ENCODE measurements at regions not wholly inside any gene's neighbourhood (a gene's known extent, or its start where the extent isn't known, plus 50 kb on each side); places are given as distances from the start of the nearest gene placed in this dataset.

DNA sequence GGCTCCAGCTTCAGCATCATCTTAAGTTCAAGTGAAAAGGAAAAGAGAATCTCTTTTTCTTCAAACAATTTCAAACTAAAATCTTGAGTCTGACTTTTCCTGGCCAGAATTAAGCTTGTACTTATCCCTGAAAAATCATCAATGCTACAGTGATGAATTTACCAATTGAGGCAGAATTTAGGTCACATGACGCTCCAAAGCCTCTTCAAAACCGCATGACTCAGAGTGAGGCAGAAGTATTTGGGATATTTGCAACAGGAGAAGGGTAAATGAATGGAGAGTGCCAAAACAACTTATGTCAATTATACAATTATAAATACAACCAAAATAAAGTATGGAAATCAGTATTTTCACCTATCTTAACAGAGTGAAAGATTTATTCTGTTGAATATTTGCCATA lies 515.5 kb downstream of the COL12A1 start:
- DNase-seq: no peak

DNA sequence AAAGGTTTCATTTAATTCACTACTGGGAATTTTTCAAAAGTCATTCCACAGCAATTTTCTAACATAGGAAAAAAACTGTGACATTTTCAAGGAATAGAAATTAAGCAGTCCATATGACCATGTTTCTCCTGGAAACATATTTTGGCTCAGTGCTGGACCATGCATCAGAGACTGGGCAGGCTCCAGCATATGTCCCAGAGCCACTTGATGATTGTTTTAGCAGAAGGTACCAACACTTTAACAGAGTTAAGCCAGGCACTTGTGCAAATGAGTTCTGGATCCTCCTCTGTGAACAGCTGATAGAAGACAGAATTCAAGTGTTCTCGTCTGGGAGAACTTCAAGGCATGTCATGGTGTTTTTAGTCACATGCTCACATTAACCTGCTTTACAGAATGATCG lies 516.3 kb downstream of the COL12A1 start:
- no peak for DNase-seq

DNA sequence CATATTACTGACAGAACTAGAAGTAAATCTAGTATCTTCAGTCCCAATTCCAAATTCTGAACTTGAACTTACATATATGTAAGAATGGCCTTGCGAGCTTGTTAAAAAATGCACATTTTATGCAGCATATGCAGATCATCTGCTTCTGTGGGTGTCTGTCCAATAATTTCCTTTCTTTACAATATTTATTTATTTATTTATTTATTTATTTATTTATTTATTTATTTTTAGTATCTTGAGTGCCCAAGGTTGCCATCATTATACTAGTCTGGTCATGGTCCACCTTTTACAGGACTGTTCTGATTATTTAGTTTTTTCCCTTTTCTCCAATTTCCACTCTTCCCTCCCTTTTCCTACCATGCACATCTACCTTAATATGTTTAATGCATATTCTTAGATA lies 528.4 kb downstream of the COL12A1 start:
- DNase-seq: no peak

DNA sequence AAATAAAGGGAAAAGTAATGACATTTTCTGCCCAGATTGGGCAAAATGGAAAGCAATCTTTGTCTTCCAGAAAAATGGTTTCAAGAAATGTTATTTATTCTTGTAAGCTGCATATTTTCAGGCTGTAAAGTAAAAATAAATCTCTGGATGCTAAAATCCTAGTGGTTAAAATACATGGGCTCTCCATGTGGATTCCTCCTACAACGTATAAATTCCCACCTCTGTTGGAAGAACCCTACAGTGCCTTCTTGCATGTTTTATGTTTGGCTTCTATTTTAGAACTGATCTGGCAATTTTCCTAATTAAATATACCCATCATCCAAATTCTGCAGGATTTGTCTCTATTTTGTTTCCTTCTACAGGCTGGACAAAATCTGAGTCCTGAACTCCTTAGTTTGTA lies 528.9 kb downstream of the COL12A1 start:
- DNase-seq: no peak

DNA sequence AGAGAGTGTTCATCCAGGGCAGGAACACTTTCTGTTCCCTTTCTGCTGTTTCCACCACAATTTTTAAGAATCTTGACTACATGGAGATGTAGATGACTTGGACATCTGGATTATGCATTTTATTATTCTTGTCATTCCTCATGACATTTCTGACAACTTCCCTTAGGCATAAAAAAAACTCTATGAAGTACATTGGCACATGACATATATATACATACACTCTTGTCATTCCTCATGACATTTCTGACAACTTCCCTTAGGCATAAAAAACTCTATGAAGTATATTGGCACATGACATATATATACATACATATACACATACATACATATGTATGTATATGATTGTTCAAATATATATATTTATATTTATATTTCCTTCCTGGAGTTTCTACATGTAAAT lies 531.5 kb downstream of the COL12A1 start:
- DNase-seq: no peak

DNA sequence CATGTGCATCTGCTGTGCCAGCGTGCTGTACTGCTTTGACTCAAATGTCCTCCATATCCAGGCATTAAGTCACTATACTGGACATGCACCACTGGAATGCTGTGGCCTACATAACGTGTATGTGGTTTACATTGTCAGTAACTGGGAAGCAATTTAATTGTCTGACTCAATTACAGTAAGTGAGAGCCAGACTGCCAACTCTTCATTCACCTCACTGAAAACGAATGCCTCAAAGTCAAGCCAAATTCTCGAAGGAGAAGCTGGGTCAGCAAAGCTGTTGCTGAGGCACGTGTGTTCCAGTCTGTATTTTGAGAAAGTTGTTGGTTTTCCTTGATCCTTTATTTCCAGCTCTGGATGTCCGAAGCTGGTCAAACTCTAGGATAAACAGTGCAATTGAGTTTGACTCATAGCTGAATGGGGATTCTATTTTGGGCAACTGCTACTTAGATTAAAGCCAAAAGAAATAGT lies 534.3 kb downstream of the COL12A1 start:
- DNase-seq: no peak

DNA sequence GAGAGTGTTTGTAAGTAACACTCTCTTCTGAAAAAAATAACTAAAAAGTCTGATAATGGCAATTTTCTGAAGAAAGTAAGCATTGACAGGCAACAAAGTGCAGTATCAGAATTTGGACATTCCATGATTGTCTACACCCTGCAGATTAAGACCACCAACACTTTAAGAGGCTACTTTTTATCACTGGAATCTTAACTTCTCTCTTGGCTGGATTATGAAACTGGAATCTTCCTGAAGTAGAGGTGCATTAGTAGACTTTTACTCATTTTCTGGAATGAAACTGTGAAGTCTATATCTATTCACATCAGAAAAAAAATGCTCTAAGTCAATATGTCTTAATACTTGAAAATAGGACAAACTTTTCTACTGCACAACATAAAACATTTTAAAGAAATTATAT lies 547.5 kb downstream of the COL12A1 start:
- DNase-seq: no peak

DNA sequence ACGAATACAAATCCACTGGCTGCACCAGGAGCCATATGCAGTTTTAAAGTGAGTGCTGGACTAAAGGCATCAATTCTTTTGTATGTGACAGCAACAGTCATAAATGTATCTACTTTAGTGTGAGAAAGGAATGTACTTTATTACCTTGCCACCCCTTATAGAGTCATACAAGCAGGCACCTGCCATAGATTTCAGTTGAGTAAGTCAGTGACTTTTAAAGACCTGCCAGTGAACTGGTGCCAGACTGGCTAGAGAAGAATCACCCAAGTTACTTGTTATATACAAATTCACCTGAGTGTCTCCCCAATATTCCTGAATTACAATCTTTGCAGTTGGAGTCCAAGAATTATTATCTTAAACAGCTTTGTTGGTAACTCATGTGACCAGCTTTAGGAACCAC lies 547.9 kb downstream of the COL12A1 start:
- no peak for DNase-seq

DNA sequence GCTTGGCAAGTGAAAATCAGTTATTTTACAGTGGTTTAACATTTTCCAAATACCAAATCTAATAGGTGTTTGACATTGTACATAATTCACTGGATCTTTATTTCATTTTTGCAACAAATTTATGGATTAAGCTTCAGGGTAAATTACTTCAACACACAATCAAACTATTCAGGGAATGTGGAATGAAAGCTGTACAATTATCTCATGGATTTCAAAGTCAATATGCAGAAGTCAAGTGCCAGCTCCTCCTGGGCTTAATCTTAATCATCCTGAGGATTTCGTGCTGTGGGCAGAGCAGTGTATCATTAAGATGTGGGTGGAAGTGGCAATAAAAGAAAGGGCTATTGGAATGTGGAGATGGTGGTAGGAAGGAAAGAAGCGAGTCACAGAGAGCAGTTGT lies 548.8 kb downstream of the COL12A1 start:
- no peak for DNase-seq

DNA sequence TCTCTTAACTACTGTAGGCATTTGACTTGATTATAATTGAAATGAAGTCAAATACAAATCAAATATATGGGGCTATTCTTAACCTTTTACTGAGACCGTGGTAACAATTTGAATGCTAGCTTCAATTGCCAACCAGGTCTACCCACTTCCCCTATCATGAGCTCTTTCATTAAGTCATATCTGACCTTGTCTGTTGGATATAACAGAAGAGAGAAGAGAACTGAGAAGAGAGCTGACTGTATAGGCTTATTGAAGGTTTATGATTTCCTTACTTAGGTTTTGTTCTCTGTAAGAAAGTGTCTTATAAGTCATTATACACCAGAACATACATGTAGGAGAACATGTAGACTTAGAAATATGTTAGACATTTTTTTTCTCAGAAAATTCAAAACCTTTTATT lies 549.4 kb downstream of the COL12A1 start:
- no peak for DNase-seq

DNA sequence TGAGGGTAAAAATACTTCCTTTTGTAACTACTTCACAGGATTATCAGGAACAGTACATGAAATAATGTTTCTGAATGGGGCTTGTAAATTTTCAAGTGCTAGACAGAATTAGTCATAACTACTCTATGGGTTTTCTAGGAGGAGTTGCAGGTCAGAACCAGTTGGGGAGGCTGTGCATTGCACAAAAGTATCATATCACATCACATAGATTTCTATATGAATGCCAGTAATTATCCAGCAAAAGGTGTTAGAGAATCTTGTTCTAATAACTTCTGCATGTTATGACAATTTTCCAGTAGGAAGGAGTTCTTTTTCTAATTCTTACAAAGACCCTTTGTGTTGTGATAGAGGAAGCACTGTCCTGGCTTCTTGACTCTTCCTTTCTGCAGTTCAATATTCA lies 551.6 kb downstream of the COL12A1 start:
- DNase-seq: no peak

DNA sequence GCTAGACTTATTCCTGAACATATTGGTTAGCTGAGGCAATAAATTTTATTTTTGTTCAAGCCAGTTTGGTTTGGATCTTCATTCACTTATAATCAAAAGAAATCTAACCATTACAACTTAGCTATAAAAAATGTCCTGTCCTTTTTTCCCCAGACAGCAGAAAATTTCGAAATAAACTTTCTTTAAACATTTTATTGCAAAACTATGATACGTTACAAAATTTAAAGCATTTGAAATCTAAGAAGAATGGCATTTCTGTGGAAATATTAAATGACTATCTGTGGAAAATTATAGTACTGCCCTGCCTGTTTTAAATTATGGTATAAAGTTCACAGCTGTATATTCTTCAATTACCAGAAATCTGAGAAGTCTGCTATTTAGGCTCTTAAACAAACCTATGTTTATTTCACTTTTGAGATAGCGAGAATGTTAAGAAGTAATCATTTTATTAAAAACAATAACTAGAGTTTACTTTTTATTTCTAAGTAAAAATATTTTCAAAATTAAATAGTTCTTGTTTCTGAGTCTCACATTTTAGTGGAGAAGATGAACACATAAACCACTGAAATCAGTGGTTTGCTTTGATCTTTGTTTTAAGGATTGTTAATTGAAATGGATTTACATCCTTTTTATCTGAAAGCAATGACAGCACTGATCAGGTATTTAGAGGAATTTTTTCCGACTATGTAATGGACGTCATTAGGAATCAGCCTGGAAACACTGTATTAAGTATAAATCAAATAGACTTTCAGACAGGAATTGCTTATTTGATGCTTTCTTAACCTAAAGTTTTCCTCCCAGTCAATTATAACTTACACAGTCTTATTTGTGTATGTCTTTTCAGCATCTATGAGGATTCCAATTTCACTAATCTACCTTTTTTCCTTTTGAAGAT lies 553.7 kb downstream of the COL12A1 start:
- no peak for DNase-seq

DNA sequence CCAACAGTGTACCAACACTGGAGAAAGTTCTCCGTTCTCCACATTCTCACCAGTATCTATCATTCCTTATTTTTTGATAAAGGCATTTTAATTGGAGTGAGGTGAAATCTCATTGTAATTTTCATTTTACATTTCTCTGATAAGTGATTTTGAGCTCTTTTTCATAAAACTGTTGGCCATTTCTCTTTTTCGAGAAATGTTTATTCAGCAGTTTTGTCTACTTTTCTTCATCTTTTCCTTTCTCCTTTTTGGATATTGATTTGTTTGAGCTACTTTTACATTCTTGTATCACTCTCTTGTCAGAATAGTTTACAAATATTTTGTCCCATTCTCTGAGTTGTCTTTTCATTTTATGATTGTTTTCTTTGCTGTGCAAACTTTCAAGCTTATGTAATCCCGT lies 555.2 kb downstream of the COL12A1 start:
- DNase-seq: no peak

DNA sequence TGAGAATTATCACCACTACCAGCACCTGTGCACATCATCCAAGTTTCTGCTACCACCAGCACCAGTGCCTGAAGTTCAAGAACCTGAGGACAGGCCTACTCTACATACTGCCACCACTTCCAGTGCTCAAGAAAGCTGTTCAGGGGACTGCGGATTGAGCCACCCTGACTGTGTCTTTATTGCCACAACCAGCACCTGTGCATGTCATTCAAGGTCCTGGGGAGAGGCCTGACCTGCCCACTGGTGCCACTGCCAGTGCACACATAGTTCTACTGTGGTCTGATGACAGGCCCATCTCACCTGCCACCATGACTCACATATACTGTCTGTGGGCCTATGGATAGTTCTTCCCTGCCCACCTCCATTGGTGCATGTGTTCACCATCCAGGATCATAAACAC lies 559.4 kb downstream of the COL12A1 start:
- no peak for DNase-seq

DNA sequence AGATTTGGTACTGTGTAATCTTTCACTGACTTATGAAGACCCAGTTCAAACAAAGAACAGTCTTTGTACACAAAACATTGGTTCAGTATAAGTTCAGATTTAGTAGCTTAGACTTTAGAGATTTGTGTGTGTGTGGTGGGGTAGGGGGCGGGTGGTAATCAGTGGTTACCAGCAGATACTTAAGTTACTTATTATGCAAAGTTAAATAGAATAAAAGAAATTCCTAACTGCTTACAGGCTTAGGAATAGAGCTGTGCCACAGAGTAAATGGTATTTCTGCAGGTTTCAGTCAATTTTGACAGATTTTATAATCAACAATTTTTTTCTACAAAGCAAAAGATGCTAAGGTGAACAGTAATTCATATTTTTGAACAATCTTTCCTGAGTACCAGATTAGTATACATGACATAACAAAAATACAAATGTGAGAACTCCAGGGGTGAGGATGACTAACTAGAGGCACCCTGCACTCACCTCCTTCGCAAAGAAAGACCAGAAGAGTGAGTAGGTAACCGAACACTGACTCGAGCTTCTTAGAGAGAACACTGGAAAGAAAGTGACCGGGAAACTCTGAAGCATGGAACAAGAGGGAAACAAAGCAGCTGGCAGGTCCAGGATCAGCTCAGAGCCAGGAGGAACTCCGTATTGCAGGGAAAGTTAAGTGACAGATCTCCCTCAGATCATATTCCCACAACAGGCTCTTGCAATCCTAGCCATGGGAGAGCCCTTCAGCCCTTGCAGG lies 560.6 kb downstream of the COL12A1 start:
- no peak for DNase-seq

DNA sequence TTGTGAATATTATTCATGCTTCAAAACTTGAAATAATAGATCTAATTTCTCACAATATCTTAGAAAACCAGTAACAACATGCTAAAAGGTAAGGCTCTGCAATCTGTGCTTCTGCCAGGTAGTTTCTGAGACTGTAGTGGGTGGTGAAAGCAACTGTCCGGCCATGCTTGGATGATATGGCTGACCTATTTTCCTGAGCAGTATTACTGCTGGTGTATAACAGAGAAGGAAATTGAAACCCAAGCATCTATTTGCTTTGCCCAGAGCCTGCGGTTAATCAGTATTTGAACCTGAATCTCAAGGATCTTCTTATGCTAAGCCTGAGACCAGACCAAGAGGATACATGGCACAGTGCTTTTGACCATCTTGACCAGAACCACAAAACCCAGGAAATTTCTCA lies 563.8 kb downstream of the COL12A1 start:
- no peak for DNase-seq

DNA sequence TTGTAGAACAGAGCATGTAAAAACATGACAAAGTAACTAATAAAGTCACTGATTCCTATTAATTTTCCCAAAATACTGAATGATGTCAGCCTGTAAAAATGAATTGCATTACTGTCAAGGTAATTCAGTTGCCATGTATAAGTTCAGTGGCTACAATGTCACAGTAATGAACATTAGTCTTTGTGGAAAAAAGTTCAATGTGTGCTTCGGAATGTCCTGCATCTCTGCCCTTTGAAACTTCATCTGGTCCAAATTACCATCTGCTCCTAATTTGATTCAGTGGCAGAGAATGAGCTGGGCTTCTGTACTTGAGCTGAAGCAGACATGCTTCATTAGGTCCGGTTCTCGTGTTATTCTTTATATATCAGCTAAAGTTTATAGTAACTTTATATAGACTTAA lies 567.4 kb downstream of the COL12A1 start:
- no peak for DNase-seq

DNA sequence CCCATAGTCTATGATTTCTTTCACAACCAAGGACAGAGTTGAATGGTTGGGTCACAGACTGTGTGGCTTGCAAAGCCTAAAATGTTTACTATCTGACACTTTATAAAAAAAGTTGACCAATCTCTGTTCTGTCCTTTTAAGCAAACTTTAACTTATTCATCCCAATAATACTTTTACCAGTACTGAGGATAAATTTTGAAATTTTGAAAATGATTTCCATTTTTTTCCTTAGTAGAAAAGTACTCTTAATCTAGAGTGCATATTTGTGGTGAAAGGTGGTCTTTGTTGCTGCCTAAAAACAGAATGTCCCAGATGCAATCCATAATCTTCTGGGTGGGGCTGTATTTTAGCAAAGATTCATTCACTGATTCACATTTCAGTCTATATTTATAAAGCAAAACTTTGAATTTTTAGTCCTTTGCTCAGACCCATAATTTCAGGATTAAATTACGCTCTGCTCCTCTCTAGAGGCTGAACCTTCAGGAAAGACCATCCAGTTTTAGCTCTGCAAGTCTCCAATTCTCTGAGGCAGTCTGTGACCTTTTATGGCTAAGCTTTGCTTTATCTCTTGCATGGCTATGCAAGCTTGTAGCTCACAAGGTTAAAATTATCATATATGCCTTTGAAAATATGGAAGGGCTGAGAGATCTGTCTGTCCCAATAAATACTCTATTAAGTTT lies 573.5 kb downstream of the COL12A1 start:
- no peak for DNase-seq

DNA sequence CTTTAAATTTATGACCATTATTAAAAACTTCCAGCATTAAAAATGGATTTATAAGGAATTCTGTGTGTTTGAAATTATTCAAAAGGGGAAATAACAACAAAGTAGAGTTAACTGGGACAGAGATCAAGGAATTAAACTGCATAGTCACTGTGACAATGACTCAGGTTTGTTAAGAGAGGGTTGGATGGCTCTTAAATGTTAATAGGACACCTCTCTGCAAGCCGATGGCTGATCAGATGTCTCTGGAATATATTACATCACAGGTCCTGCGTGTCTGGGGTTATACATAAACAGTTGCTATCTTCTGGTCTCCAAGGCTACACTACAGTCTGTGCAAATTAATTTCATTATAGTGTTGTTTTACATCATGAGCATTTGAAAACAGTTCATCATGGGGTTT lies 574.3 kb downstream of the COL12A1 start:
- DNase-seq: no peak

DNA sequence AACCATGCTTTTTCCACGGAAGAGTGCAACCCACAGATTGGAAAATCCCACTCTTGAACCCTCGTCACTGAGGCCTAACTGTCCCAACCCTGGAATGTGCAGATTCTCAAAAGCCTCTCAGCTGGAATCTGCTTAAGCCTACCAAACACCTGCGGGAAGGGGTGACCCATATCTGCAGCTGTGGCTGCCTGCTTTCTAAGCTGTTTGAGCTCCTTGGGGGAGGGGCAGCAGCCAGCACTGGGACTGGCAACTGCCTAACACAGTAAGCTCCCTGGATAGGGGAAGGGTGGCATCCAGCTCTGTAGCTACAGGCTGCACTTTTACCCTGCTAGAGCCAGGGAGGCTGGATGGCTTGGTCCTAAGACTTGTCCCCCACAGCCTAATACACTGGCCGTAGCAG lies 579.6 kb downstream of the COL12A1 start:
- no peak for DNase-seq

DNA sequence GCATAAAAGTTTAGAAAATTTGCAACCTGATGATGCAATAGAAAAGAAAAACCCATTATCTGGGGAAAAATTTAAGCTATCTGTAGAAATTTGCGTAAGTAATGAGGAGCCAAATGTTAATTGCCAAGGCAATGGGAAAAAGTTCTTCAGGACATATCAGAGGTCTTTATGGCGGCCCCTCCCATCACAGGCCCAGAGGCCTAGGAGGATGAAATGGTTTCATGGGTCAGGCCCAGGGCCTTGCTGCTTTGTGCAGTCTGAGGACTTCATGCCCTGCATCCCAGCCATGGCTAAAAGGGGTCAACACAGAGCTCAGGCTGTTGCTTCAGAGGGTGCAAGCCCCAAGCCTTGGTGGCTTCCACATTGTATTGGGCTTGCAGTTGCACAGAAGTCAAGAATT lies 582.8 kb downstream of the COL12A1 start:
- DNase-seq: no peak

DNA sequence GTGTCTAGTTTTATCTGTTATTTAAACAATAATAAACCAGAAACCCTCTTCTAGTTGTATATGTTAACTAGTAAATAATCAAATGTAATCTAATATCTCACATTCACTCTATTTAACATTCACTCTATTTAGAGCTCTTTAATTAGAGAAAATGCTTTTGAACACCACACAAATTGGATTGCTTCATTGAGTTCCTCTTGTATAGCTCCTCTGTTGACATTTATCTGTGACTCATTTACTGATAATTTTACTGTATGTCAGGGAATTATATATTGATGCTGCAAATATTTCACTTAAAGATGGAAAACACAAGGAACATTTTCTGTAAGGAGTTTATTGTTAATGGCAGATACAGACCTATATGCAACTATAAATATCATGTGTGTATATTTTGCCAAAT lies 594.6 kb downstream of the COL12A1 start:
- no peak for DNase-seq

DNA sequence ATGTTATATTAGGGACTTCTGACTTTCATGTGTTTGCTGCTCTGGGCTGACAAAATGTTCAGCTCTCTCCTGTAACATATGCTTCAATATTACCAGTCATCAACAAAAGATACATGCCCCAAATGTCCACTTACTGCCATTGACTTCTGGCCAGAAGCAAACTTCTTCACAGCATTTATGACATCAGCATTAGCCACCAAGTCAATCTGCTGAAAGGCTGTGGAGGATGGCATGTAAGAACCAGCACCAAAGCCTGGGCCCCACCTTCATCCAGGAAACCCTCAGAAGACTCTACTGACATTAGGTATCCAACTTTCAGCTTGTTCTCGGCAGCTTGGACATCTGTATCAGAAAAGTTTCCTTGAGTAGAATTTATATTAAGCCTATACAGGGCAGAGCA lies 595.5 kb downstream of the COL12A1 start:
- DNase-seq: no peak

DNA sequence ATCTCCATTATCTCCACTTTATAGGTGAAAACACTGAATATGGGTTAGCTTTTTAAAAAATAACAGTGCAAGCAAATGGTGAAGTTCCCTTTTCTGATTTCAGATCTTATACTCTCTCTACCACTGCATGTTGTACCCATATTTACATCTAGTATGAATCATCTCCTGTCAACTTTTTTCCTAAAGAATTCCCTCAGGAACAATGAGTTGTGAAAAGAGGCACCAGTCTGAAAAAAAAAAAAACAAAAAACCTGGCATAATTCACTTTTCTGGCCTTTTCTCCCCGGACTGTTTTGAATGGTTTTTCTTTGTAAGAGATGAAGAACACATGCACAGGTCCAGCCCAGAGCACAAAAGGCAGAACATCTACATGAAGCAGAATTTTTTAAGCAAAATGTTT lies 596.0 kb downstream of the COL12A1 start:
- no peak for DNase-seq
